GM19025 (cell line): ENCODE measurements at regions not wholly inside any gene's neighbourhood (a gene's known extent, or its start where the extent isn't known, plus 50 kb on each side); places are given as distances from the start of the nearest gene placed in this dataset.

Source experiments
- ATAC-seq: cut with Tn5 transposase; IDR thresholded peaks from one replicate; pipeline ENCODE4 v1.9.1; 2021; ENCODE audit warnings: mild to moderate bottlenecking, low read depth, moderate library complexity; ENCODE audit not compliant: unreplicated experiment

DNA sequence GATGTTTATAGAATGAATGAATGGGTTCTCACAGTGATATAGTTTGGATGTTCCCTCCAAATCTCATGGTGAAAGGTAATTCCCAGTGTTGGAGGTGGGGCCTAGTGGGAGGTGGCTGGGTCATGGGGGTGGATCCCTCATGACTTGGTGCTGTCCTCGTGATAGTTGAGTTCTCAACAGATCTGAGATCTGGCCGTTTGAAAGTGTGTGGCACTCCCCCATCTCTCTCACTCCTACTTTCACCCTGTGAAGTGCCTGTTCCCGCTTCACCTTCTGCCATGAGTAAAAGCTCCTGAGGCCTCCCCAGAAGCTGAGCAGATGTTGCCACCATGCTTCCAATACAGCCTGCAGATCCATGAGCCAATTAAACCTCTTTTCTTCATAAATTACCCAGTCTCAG is 170.8 kb upstream of the LINGO1 start:
- no peak for ATAC-seq

DNA sequence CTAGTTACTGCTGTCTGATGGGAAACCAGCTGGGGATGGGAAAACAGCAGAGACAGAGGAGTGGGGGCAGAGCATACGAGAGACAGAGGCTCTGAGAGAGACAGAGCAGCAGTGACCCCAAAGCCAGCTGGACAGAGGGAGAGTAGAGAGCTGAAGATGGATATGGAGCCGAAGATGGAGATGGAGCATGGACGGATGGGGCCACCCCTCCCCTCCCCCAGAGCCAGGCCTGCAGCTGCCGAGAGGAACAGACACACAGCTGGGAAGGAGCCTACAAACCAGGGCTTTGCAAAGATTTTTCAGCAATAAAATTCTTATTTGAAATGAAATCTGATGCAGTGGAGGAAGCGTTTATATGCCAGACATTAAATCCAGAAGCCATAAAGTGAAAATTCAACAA is 167.6 kb upstream of the LINGO1 start:
- ATAC-seq, result no peak

DNA sequence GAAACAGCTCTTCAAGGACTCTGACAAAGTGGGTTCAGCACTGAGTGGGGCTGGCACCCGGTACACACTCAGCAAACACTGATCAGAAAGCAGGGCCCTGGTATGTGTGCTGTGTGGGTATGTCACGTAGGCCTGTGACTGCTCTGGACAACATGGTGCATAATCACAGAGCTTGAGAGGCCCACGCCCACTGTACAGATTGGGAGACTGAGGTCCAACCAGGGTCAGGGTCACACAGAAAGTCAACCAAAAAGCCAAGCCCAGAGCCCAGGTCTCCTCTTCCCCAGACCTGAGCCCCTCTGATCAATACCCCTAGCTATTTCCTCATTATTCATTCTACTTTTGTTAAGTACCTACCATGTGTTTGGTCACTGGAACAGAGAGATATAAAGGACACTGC is 166.1 kb upstream of the LINGO1 start:
- ATAC-seq, result no peak

DNA sequence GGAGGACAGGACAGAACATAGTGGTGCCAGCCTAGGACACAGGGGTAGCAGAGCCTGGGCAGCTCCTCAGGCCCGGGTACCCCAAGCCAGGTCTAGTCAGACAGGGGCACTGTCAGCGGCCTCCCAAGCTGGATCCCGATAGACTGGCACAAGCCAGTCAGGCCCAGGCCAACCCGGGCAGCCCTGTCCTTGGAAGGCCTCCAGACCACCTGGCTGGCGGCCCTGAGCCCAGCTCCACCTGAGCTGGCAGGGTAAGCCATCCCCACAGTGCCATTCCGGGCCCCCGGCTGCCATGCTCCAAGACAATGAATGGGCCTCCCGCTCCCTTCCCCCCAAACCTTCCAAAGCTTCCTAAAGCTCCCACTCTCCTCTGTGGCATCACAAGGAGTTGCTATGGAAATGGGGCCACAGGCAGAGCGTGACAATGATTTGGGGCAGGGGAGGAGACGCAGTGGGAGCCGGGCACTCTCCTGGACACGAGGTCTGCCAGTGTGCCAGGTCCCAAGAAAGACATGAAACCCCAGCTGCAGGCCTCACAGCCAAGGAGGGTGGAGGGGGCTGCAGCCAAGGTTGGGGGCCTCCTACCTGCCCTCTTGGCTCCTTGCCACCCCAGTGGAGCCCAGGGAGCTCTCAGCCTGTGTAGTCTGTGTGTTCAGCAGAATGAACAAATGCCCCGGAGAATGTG is 165.6 kb upstream of the LINGO1 start:
- no peak for ATAC-seq

DNA sequence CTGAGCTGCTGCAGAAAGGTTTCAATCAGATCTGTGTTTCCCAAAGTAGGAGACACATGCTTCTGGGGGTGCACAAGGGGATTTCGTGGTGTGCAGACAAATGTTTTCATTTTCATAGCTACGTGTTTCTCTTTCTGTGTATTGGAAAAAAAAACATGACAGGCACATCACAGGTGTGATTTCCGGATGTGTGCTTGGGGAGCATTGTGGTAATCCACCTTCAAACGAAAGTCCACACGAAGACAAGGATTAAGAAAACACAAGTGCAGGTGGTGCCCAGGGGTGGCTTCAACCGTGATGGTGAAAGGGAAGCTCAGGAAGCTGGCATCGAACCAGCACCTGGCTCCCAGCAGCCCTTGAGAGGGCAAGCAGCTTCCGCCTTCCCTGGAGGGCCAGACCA is 164.6 kb upstream of the LINGO1 start:
- no peak for ATAC-seq

DNA sequence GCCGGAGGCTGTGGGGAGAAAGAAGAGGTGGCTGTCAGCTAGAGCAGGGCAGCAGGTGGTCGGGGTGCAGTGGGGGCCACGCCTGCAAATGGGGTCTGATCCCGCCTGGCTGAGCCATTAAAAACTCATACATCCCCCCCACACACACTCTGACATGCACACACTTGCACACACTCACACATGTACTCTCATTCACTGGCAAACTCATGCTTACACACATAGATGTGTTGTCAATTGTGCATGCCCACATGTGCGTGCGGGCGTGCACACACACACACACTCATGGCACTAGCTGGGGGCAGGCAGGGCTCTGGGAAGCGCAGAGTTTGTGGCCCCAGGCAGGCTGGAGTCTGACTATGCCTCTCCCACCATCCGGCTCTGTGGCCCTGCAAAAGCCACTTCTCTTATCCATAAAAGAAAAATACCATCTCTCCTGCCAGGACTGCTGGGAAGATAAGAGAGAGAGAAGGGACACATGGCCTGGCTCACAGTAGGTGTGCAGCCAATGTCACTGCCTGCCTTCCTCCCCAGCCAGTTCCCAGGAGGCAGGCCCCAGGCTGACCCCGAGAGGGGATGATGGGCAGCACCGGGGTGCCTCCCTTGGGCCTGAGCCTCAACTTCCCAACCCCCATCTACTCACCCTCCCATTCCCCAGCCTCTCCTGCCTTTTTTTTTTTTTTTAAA is 163.5 kb upstream of the LINGO1 start:
- ATAC-seq, result no peak

DNA sequence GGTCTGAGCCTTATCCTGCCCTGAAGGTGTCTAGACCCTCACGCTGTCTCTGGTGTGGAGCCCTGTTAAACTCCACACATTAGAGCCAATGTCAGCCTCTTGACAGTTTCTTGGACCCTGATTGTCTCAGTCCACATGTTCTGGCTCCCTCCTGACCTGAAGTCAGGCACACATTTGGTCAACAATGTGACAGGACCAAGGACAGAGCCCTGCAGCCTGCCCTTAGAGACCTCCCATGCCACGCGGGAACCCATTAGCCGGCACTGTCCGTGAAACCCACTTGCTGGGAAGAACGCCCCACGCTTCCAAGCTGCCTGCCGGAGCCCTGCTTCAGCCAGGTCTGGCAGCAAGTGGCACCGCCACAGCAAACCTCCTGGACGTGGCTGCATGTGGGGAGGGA is 162.7 kb upstream of the LINGO1 start:
- ATAC-seq, result no peak

DNA sequence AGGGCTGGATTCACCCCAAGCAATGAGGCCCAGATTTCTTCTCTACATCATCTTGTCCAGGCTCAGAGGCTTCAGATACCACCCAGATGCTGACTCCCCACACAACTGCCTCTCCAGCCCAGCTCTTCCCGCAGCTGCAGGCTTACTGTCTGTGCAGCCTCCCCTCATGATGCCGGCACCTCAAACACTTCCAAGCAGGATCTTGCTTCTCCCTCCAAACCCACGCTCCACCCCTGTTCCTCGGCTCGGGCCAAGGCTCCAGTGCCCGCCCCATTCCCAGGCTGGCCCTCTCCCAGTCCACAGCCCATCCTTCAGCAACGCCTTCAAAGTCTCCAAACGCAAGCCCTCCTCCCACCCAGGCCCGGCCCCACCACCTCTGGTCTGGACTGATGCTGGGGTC is 159.2 kb upstream of the LINGO1 start:
- no peak for ATAC-seq

DNA sequence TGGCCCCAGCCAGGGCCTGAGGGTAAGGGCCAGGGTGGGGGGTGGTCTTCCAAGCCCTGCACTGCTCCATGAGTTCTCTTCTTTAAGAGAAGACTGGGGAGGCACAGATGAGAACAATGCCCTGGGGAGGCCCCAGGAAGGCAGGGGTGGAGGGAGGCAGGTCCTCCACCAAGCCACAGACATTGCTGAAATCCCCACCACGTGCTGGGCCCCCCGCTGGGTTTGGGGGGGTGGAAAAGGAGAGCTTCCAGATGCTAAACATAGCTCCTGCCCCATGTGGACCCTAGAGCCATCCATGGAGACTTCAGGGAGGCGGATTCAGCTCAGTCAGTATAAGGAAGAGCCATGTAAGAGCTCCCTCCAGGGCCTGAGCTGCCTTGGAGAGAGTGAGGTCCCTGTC is 157.8 kb upstream of the LINGO1 start:
- ATAC-seq, result no peak

DNA sequence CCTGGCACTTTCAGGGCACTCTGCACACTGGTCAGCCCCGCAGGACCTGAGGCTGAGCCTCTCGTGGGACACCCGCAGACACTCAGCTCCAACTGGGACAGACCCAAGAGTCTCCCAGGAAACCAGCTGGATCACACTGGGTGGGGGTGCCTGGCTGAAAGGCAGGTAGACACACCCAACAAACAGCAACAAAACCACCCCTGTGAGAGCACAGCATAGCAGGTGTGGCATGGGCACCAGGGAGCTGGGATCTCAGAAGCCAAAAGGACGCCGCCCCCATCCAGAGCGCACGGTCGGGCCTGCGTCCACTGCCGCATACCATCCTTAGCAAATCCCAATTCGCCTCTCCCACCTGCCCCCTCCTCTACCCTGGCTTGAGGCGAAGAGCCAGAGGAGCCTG is 154.2 kb upstream of the LINGO1 start:
- ATAC-seq, result no peak

DNA sequence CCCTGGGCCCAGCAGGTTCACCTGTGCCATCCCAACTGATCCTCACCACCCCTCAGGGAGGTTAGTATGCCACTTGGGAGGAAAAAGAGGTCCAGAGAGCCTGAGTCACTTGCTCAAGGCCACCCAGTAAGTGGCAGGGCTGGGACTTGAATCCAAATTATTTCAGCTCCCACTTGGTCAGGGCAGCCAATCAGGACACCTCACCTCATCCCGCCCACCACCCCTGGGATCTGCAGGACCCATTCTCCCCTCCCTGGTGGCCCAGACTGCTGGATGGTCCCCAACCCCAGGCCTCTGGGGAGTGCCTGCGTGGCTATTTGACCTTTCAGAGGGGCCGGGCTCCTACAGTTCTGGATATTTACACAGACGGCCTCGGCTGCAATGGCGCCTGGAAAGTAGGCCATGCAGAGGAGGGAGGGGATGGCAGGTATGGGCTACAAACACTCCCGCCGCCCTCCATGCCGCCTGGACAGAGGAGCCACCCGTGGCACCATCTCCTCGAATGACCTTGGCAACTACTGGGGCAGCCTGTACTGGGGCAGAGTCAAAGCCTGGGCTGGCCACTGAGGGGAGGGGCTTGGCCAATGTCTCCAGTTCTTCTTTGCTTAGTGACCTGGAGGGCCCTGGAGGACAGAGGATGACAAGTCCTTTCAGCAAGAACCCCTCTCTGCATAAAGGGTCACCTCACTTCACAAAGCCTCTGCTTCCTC is 153.6 kb upstream of the LINGO1 start:
- no peak for ATAC-seq

DNA sequence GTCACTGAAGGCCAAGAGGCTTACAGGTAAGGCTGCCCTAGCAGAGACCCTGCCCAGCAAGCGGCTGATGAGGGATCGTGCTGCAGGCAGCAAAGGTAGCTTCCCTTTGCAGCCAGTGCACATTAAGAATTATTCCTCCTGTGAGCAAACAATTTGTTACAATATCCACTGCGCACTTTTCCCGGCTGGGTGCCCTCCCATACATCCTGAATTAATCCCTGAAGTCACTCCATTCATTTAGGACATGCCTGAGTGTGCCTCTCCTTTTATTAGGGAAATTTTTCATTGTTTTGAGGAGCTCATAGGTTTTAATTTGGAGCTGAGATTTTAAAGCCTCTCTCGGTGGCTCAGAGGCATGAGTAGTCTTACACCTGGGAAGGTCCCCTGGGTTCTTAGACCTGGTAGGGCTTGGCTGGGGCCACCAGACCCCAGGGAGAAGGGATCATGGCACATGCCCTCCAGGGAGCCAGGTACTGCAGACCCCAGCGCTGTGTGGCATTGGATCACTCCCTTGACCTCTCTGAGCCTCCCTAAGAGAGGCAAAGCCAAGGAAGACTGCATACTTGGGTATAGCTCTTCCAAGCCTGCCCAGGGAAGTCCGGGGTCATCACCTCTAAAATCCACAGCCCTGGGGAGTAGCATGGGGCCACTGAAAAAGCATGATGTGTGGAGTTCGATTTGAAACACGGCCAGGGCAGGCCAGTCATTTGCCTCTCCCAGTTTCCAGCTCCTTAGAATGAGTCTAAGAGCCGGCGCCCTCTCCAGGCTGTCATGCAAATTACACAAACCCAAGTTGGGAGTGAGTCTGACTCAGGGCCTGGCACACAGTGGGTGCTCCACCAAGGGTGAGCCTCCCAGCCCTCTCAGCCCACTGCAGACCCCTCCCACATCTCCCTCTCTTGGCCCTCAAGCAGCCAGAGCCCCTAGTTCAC is 151.9 kb upstream of the LINGO1 start:
- no peak for ATAC-seq

DNA sequence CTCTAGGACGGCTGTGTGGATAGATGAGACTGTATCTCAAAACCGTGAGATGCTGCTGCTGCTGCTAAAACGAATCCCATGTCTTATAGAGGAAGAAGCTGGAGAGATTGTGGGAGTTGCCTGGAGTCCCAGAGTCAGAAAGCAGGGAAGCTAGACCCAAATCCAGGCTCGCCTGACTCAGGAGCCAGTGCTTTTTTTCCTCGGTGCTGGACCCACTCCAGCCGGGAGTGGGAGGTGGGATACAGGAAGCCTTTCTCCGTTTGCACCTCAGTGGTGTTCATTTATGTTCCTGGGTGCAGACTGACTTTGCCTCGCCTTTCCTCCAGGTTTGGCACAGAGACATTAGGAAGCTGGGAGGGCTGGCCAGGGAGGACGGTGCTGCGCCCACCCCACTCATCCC is 150.9 kb upstream of the LINGO1 start:
- no peak for ATAC-seq

DNA sequence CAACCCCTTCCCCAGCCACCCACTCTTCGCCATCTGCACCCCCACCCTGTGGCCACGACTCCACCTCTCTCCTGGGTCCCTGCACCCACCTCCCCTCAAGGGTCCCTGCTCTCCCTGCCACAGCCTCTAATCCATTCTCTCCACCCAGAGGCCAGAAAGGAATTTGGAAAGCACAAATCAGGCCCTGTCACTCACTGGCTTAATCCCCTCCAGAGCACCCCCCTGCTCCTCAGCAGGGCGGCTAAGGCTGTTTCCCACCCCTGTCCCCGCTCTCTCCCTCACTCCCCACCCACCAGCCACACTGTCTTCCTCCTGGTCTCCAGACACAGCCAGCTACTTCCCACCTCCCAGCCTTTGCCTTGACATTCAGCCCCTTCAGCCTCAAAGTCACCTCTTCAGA is 150.0 kb upstream of the LINGO1 start:
- no peak for ATAC-seq

DNA sequence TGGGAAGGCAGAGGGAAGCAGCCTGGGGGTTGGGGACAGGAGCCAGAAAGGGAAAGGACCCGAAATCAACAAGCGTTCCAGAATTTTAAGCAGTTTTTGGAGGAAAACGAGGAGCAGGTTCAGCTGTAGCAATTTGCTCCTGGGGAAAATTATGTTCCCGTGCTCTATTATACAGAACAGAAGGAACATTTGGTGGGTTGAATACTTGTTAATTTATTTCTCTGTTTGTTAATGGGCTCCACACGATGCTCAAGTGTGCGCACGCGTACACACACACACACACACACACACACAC is 149.2 kb upstream of the LINGO1 start:
- ATAC-seq, result no peak

DNA sequence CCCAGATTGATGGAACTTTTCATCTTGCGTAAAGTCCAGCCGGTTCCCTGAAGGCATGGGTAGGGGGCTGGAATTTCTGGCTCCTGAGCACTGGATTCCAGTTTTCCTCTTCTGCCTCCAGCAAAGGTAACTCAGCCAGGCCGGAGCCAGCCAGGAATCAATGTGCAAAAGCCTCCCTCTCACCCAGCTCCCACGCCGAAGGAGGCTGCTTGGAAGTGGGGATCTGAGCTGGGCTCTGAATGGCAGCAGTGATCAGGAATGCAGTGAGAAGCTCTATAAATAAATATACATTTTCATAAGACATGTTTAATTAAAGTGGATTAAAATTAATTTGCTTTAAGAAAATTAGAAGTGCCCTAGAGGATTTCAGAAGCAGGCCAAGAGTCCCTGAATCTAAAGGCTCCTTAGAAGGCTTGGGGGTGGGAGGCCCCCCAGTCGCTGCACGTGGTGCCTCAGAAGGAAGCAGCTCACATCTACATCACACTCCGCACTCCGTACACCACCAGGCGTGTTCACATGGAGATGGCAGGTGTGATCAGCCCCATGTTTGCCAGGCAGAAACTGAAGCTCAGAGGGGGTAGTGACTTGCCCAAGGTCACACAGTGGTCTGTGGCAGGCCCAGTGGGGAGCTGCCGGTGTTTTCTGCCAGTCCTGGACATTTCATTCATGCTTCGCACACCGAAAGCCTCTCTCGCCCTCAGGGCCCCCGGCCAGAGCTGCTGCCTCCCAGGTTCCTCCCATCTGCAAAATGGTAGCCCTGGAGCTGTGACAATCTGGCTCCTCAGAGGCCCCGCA is 148.6 kb upstream of the LINGO1 start:
- ATAC-seq, result no peak

DNA sequence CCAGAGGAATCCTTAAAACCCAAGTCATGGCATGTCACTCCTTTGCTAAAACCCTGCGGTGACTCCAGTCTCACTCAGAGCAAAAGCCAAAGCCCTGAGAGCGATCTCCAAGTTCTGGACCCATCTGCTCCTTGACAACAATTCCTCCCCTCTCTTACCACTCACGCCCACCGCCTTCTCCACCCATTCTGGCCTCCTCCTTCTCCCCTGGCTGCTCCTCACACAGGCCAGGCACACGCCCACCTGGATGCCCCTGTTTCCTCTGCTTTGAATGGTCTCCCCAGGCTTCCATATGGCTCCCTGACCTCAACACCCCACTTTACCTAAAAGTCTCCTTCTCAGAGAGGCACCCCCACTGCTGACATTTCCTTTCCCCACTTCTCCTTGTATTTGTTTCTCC is 146.1 kb upstream of the LINGO1 start:
- no peak for ATAC-seq

DNA sequence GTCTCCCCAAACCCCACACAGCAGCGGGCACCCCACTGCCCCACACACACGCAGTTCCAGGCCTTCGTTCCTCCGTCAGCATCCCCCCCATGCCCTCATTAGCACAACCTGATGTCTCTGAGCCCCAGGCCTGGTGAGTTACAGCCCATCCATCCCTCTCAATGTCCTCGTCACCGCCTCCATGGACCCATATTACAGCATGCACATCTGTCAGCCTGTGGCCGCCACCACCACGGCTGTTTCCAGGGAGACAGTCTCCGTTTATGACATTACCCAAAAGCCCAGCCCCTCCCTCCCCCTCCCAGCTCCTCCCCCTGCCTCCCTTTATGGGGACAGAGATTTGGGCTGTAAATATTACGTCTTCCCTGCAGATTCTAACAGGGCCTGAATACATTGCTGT is 143.1 kb upstream of the LINGO1 start:
- no peak for ATAC-seq

DNA sequence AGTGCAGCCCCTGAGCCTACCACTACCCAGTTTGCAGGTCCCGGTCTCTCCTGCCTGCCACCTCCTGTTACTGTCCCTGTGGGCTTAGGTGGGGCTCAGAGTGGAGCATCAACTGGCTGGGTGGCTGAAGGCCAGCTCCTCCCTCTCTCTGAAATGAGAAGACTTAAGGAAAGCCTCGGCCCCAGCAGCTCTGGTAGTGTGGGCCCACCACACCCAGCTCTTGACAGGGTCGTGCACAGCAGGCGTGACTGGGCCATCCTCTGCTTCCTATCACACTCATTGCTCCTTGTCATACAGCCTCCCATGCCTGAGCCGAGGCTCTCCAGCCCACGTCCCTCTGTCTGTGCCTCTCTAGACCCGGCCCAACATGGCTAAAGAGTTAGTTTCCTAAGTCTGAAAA is 142.7 kb upstream of the LINGO1 start:
- no peak for ATAC-seq

DNA sequence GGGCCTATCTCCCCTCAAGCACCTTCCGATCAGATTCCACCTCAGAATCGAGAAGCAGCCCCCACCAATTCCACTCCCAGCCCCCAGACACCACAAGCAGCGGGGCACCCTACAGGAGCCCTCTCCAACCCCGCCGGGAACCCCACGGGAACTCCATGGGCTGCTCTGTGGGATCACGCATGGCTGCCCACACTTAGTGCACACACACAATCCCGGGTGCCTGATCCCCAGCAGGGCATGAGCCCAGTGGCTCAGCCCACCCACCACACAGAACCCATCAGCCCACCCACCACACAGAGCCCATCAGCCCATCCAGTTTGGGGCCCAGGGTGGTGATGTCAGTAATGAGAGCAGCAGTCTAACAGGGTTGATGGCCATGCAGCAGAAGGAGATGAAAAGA is 141.6 kb upstream of the LINGO1 start:
- no peak for ATAC-seq
